ENCODE measurements at regions not wholly inside any gene's neighbourhood (a gene's known extent, or its start where the extent isn't known, plus 50 kb on each side); places are given as distances from the start of the nearest gene placed in this dataset.

DNA sequence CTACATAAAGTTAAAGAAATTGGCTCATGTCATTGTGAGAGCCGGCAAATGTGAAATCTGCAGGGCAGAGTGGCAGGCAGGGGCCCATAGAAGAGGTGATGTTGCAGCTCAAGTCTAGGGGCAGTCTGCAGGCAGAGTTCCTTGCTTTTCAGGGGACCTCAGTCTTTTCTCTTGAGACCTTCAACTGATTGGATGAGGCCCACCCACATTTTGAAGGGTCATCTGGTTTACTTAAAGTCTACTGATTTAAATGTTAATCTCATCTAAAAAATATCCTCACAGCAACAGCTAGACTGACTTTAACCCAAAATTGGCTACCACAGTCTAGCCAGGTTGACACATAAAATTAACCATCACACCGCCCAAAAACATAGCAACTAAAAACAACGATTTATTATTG is 77.6 kb upstream of the ALDH1L1 start:
- no peak for ATAC-seq
- CTCF ChIA-PET = interaction anchor here (0.8 to 2.5 kb wide), 2 partner anchors 9 to 132 kb away, joined by 3 to 9 read pairs; no protein-coding TSS in a partner anchor
- Histone ChIP-seq H3K4me2 (no peak overlapping the region), H3K4me3 (no peak overlapping the region), H3K9me3 (no peaks in the 10 kb centered on the region), H3K27ac (no peak overlapping the region), H3K4me1 (peaks cover 5% of the 10 kb centered on the region; the same call in 2 of the 3 replicates)
- no peak for FAIRE-seq
- DNase-seq (ENCODE audit: low read depth in 1 of 2, low spot score in 1 of 2) = no peak
- POLR2A ChIA-PET = no interaction called here
- 92% methylated on average over 3 of the region's 3 CpGs for whole genome bisulfite sequencing (ENCODE audit: missing lambda C conversion rate)
- TF ChIP-seq SREBF2 (IDR thresholded peaks at IDR 0.05) = no peak
- TF ChIP-seq KDM1A (IDR thresholded peaks at IDR 0.05; ENCODE audit: low read depth) = no peak
- TF ChIP-seq CBX2 (IDR thresholded peaks at IDR 0.05; ENCODE audit: borderline replicate concordance, low read depth) = no peak
- TF ChIP-seq RARB (CRISPR knock-in tag; IDR thresholded peaks at IDR 0.05) = no peak
- TF ChIP-seq RCOR1 (IDR thresholded peaks at IDR 0.05; ENCODE audit: low read depth, low read length) = no peak
- TF ChIP-seq, protein P1, sequence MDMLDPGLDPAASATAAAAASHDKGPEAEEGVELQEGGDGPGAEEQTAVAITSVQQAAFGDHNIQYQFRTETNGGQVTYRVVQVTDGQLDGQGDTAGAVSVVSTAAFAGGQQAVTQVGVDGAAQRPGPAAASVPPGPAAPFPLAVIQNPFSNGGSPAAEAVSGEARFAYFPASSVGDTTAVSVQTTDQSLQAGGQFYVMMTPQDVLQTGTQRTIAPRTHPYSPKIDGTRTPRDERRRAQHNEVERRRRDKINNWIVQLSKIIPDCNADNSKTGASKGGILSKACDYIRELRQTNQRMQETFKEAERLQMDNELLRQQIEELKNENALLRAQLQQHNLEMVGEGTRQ (IDR thresholded peaks at IDR 0.05) = no peak
- no peak for TF ChIP-seq ZSCAN20 (CRISPR knock-in tag; IDR thresholded peaks at IDR 0.05)
- no peak for TF ChIP-seq HOXB13 (CRISPR knock-in tag; IDR thresholded peaks at IDR 0.05; ENCODE audit: low read depth)
- TF ChIP-seq HMGXB4 (CRISPR knock-in tag; IDR thresholded peaks at IDR 0.05; ENCODE audit: borderline replicate concordance) = no peak
- no peak for TF ChIP-seq RAD21 (conservative IDR thresholded peaks at IDR 0.05 in 1 of 2, IDR thresholded peaks at IDR 0.05 in 1 of 2)
- TF ChIP-seq CHD2 (IDR thresholded peaks at IDR 0.05; ENCODE audit: low read length, partially characterized antibody) = no peak
- no peak for TF ChIP-seq CEBPB (IDR thresholded peaks at IDR 0.05)
- TF ChIP-seq, protein P2, sequence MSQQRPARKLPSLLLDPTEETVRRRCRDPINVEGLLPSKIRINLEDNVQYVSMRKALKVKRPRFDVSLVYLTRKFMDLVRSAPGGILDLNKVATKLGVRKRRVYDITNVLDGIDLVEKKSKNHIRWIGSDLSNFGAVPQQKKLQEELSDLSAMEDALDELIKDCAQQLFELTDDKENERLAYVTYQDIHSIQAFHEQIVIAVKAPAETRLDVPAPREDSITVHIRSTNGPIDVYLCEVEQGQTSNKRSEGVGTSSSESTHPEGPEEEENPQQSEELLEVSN (IDR thresholded peaks at IDR 0.05; ENCODE audit: borderline replicate concordance, low read depth) = no peak

GRCh38 chr3:126257174-126257573 is 76.8 kb upstream of the ALDH1L1 start:
- Histone ChIP-seq H3K4me2 (no peak overlapping the region), H3K4me1 (peaks cover 5% of the 10 kb centered on the region; the same call in 2 of the 3 replicates), H3K9me3 (no peaks in the 10 kb centered on the region), H3K27ac (no peak overlapping the region), H3K4me3 (no peak overlapping the region)
- ChIA-PET CTCF (interaction anchor here (0.6 to 2.5 kb wide), 4 partner anchors 9 to 133 kb away, joined by 3 to 9 read pairs (median 3); no protein-coding TSS in a partner anchor), POLR2A (no interaction called here)
- FAIRE-seq (no peak), DNase-seq (ENCODE audit: low read depth in 1 of 2, low spot score in 1 of 2) (no peak), ATAC-seq (no peak)
- WGBS (ENCODE audit: missing lambda C conversion rate) = 92% methylated on average over 8 of the region's 11 CpGs
- TF ChIP-seq, protein P2 (IDR thresholded peaks at IDR 0.05; ENCODE audit: borderline replicate concordance, low read depth) = no peak
- no peak for TF ChIP-seq RARB (CRISPR knock-in tag; IDR thresholded peaks at IDR 0.05)
- no peak for TF ChIP-seq MAZ (IDR thresholded peaks at IDR 0.05; ENCODE audit: borderline replicate concordance, low read depth, low read length)
- no peak for TF ChIP-seq EHMT2 (IDR thresholded peaks at IDR 0.05; ENCODE audit: low read depth)

- WGBS (ENCODE audit: missing lambda C conversion rate) = 57% methylated on average over 7 of the region's 7 CpGs
- Histone ChIP-seq H3K4me1 (peaks cover 5% of the 10 kb centered on the region; the same call in 2 of the 3 replicates), H3K9me3 (no peaks in the 10 kb centered on the region), H3K4me2 (no peak overlapping the region), H3K27ac (no peak overlapping the region), H3K4me3 (no peak overlapping the region)
- DNase-seq (ENCODE audit: low read depth in 1 of 2, low spot score in 1 of 2) (no peak), FAIRE-seq (no peak), ATAC-seq (no peak)
- TF ChIP-seq FOSL2 (IDR thresholded peaks at IDR 0.05) (no peak), FOSL2 (CRISPR knock-in tag; IDR thresholded peaks at IDR 0.05) (no peak), NR3C1 (IDR thresholded peaks at IDR 0.05) (no peak), EP300 (IDR thresholded peaks at IDR 0.05) (no peak), ZNF302 (CRISPR knock-in tag; IDR thresholded peaks at IDR 0.05) (no peak)
- ChIA-PET CTCF (interaction anchor here (0.6 to 1.2 kb wide), 2 partner anchors 9 to 14 kb away, joined by 3 to 4 read pairs; no protein-coding TSS in a partner anchor), POLR2A (no interaction called here)
These were observed 75.9 kb upstream of the ALDH1L1 start for GRCh38 chr3:126256251-126256650.
